Suppressor macrophage treated with lipopolysaccharide for 1 hour (primary cell): ENCODE measurements at regions not wholly inside any gene's neighbourhood (a gene's known extent, or its start where the extent isn't known, plus 50 kb on each side); places are given as distances from the start of the nearest gene placed in this dataset.
"Not testable (repeated sequence)": the region's sequence is repeated elsewhere in the genome, so short reads cannot be mapped to it uniquely, and the experiment has no call there.

Experiments used
- DNase-seq, 3 donors: peaks; one replicate each; pipeline ENCODE4 v3.0.0-alpha.2; 2020 to 2022

- no peak for DNase-seq
Measured at GRCh38 chr18:10085876-10086275, 172.1 kb downstream of the VAPA start.

GRCh38 chr18:10086458-10087210, 172.8 kb downstream of the VAPA start:
- DNase-seq: no peak

GRCh38 chr18:10088734-10089133, 174.9 kb downstream of the VAPA start:
- DNase-seq: no peak

DNA sequence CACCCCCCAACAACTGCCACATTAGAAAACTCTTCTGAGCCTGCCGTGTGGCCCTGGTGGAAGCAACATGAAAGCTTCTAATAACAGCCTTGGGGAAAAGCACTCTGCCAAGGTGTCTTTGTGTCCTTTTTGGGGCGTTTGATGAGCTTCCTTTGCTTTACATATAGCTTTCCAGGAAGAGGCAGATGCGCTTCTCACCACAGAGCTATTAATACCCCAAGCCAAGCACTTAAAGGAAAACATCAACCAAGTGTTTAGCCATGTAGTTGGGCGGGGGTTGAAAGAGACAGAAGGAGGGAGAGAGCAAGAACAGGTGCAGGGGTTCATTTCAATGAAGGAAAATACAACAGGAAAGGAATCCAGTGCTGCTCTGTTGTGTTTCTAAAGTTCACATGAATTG, 176.1 kb downstream of the VAPA start:
- no peak for DNase-seq

- DNase-seq: no peak
Measured at GRCh38 chr18:10090668-10091067, 176.9 kb downstream of the VAPA start.

DNA sequence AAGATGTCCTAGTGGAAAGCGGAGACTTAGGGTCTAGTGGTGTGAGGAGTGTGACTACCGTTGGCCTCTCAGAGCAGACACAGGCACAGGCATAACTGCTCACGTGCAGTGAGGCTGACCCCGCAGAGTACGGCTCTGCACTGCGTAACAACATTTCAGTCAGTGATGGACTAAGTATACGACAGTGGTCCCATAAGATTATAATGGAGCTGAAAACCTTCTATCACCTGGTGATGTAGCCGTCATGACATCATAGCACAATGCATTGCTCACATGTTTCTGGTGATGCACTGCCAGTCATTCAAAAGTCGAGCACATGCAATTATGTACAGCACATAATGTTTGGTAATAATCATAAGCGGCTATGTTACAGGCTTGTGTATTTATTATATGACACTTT, 179.6 kb downstream of the VAPA start:
- DNase-seq: no peak

DNA sequence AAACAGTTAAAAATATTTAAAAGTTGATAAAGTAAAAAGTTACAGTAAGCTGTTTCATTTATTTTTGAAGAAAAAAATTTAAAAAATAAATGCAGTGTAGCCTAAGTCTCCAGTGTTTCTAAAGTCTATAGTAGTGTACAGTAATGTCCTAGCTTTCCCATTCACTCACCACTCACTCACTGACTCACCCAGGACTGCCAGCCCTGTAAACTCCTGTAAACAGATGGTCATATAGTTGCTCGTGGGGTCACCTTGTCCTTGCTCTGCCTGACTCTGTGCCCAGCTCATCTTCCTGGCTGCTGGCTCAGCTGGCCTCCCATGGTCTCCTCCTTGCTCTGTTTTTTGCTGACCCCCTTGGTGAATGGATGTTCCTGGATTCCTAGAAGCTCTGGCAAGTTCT, 180.3 kb downstream of the VAPA start:
- no peak for DNase-seq

DNA sequence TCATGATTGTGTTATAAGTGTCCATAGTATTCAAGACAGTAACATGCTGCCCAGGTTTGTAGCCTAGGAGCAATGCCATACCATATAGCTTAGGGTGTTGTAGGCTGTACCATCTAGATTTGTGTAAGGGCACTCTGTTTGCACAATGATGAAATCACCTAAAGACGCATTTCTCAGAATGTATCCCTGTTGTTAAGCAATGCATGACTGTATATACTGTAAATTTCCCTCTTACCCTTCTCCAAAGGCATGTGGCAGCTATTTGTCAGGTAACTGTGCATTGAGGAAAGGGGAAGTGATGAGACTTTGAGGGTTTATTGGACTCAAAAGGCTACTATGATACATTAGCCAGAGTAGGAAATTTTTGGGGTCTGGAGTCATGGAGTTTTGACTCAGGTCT, 180.8 kb downstream of the VAPA start:
- DNase-seq: peak; percentile 27 to 61 (median 49)

- DNase-seq: no peak
Measured at GRCh38 chr18:10095356-10095755, 181.5 kb downstream of the VAPA start.

- no peak for DNase-seq
Measured at GRCh38 chr18:10099539-10100140, 185.8 kb downstream of the VAPA start.

DNA sequence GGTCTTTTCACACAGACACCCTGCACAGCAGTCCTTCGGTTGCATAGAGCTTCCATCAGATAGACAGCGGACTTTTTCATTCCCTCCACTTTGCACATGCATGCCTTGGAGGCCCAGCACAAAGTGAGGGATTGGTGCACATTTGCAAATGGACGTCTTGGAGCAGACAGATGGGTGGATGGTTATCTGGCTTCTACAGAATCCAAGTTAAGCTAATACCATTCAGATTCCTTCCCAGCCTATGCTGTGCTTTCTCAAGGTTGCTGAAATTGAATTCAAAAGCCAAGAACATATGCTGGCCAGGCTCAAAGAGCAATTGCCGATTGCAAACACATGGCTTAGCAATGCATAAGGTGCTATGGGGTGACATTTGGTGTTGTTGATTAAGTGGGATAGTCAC, 186.4 kb downstream of the VAPA start:
- DNase-seq: no peak

- DNase-seq: peak in 1 of 3 donors; percentile 28
Measured at GRCh38 chr18:10100941-10101701, 187.3 kb downstream of the VAPA start.

DNA sequence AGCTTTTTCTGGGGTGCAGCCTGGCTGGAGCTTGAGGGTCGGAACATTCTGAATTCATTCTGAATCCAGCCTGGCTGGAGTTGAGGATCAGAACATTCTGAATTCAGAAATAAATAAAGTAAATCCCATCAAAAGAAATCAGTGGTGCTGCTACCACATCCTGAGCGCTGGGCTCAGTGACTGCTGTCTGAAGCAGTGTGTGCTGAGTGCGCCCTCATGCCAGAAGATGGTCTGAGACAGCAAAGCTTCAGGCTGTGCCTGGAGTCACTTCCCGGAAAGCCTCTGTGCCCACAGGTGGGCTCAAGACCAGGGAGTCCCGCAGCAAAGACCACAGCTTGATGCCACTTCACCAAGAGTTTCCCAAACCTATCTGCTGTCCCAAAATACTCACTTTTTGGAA, 187.9 kb downstream of the VAPA start:
- DNase-seq: no peak

DNA sequence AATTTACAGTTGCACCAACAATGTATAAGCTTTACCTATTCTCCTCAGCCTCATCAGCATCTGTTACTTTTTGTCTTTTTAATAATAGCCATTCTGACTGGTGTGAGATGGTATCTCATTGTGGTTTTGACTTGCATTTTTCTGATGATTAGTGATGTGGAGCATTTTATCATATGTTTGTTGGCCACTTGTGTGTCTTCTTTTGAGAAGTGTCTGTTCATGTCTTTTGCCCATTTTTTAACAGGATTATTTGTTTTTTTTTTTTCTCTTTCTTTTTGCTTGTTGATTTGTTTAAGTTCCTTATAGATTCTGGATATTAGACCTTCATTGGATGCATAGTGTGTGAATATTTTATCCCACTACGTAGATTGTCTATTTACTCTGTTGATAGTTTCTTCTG, 191.3 kb downstream of the VAPA start:
- DNase-seq: not testable (repeated sequence)

DNA sequence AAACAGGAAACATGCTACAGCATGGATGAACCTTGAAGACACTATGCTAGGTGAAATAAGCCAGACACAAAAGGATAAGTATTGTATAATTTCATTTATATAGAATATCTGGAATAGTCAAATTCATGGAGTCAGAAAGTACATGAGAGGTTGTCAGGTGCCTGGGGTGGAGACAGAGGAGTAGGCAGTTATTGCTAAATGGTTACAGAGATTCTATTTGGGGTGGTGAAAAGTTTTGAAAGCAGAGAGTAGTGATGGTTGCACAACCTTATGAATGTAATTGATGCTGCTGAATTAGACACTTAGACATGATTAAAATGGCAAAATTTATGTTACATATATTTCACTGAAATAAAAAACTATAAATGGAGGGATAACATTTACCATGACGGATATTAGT, 197.4 kb downstream of the VAPA start:
- no peak for DNase-seq

GRCh38 chr18:10111944-10112343, 198.1 kb downstream of the VAPA start:
- no peak for DNase-seq

DNA sequence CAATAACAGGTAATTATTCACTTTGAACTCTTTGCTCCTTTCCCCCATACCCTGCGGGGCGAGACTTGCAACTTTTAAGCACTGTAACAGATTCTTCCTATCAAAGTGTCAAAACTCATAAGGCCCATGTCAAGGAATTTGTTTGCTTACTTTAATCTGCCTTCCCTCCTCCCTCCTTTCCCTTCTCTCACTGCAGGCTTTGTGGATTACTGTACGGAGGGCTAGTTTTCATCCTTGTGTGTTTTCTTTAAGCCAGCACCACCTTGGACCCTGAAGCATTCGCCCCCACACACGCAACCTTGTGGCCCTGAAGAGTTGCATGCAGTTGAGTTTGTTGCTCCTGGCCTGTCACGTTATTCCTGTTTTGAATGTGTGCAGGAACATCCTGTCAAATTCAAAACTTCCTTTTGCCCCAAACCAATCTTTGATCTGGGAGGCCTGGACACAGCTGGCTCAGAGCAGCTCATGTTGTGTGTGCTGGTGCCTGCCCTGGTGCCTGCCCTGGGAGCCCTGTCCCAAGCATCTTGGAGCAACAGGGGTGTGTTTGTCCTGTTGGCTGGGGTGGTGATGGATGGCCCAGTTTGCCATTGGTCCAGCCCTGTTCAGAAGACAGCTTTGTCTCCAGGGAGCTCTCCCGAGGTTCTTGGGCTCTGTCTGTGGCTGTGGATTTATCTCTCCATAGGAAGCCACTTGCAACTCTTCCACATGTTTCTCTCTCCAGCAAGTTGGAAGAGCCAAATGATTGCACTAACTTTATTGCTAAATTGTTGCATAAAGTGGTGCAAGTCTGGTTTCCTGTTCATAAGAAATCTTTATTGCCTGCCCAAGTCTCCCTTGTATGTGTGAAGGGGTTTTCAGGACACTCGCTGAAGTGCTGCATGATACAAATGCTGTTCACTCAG, 199.6 kb downstream of the VAPA start:
- peak; percentile 55 to 67 (median 67) for DNase-seq

DNA sequence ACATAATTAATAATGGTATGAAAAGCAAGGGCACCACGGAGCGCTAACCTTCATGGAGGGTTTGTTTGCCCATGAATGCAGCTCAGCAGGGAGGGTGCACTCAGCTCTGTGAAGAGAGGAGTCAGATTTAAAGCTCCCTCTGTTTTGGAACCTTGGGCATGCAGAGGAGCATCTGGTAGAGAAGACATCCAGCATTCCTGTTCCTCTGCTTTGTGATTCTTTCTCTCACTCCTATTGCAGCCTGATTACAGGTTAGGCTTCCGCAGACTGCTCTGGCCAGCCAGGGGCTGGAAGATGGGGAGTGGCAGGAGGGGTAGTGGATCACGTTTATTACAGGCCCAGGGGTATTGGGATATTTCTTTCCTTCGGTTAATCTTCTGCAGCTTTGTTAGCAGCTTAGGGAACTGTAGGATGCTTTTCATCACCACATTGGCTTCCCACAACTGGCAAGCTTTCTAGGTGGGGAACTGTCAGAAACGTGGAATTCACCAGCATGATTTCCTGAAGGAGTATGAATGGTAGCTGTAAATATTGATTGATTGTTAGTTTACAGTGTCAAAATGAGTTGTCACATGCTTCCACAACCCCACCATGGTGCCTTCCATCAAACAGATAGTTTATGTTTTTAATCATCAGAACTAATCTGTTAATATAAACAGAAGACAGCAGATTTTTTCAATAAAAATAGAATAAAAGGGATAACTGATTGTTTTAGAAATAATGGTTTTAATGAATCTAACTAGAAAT, 201.1 kb downstream of the VAPA start:
- DNase-seq: no peak

GRCh38 chr18:10116574-10116973, 202.8 kb downstream of the VAPA start:
- DNase-seq: no peak

DNA sequence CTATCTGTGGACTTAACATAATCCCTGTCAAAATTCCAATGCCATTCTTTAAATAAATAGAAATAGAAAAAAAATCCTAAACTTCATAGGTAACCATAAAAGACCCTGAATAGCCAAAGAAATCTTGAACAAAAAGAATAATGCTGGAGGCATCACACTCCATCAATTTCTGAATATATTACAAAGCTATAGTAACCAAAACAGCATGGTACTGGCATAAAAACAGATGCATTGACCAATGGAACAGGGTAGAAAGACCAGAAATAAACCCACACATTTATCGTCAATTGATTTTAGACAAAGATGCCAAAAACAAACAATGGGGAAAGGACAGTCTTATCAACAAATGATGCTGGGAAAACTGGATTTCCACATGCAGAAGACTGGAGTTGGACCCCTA, 205.7 kb downstream of the VAPA start:
- no peak for DNase-seq

GRCh38 chr18:10119991-10120390, 206.2 kb downstream of the VAPA start:
- DNase-seq: no peak

GRCh38 chr18:10120622-10121021, 206.8 kb downstream of the VAPA start:
- DNase-seq: no peak
